HEK293T (cell line): ENCODE measurements at regions not wholly inside any gene's neighbourhood (a gene's known extent, or its start where the extent isn't known, plus 50 kb on each side); places are given as distances from the start of the nearest gene placed in this dataset.

ENCODE experiments used
- ARNT ChIP-seq: fragments of 450-650 bp; IDR thresholded peaks from 2 replicates; pipeline ENCODE4 v1.6.1; 2017; ENCODE audit warnings: mild to moderate bottlenecking
- BHLHE40 ChIP-seq: fragments of 450-650 bp; IDR thresholded peaks from 2 replicates; pipeline ENCODE4 v1.6.1; 2016; ENCODE audit warnings: mild to moderate bottlenecking, moderate library complexity, borderline replicate concordance
- ELF4 ChIP-seq: fragments of 450-650 bp; IDR thresholded peaks from 2 replicates; pipeline ENCODE4 v1.6.1; 2017; ENCODE audit warnings: antibody characterized with exemption
- LEF1 ChIP-seq: fragments of 450-650 bp; IDR thresholded peaks from 2 replicates; pipeline ENCODE4 v1.6.1; 2017; ENCODE audit warnings: mild to moderate bottlenecking, borderline replicate concordance
- SP1 ChIP-seq: fragments of 450-650 bp; IDR thresholded peaks from 2 replicates; pipeline ENCODE4 v1.6.1; 2017
- SUZ12 ChIP-seq: fragments of 450-650 bp; IDR thresholded peaks from 2 replicates; pipeline ENCODE4 v1.6.1; 2016; ENCODE audit warnings: mild to moderate bottlenecking
- TARDBP ChIP-seq: fragments of 450-650 bp; IDR thresholded peaks from 2 replicates; pipeline ENCODE4 v1.6.1; 2016
- ZNF384 ChIP-seq: fragments of 450-650 bp; IDR thresholded peaks from 2 replicates; pipeline ENCODE4 v1.6.1; 2016
- TF ChIP-seq, protein P1 (sequence below): fragments of 450-650 bp; IDR thresholded peaks from 2 replicates; pipeline ENCODE4 v1.6.1; 2016

DNA sequence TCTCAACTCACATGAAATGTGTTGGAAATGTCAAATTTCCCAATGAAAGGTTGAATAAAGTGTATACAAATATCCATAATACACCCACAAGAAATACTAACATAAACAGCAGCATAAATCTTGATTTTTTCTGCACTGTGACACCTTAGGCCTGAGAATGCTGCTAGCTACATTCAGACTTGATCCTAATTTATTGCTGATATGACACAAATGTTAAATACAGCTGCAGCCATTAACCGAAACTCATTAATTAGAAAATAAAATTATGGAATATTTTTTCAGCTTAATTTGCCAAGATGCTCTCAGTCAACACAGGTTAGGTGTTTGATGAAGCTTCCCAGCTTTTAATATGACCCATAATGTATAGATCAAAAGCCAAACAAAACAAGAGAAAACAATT is 914.3 kb upstream of the C9orf72 start:
- TF ChIP-seq ELF4 (no peak), BHLHE40 (no peak), ZNF384 (no peak), ARNT (no peak), TARDBP (no peak), SP1 (no peak), LEF1 (no peak), SUZ12 (no peak)
- TF ChIP-seq, protein P1, sequence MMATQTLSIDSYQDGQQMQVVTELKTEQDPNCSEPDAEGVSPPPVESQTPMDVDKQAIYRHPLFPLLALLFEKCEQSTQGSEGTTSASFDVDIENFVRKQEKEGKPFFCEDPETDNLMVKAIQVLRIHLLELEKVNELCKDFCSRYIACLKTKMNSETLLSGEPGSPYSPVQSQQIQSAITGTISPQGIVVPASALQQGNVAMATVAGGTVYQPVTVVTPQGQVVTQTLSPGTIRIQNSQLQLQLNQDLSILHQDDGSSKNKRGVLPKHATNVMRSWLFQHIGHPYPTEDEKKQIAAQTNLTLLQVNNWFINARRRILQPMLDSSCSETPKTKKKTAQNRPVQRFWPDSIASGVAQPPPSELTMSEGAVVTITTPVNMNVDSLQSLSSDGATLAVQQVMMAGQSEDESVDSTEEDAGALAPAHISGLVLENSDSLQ: no peak
